GM19324 (cell line): ENCODE measurements at regions not wholly inside any gene's neighbourhood (a gene's known extent, or its start where the extent isn't known, plus 50 kb on each side); places are given as distances from the start of the nearest gene placed in this dataset.

Source experiments
- ATAC-seq: cut with Tn5 transposase; IDR thresholded peaks from one replicate; pipeline ENCODE4 v1.9.1; 2021; ENCODE audit warnings: mild to moderate bottlenecking, moderate library complexity; ENCODE audit not compliant: unreplicated experiment, low FRiP score

DNA sequence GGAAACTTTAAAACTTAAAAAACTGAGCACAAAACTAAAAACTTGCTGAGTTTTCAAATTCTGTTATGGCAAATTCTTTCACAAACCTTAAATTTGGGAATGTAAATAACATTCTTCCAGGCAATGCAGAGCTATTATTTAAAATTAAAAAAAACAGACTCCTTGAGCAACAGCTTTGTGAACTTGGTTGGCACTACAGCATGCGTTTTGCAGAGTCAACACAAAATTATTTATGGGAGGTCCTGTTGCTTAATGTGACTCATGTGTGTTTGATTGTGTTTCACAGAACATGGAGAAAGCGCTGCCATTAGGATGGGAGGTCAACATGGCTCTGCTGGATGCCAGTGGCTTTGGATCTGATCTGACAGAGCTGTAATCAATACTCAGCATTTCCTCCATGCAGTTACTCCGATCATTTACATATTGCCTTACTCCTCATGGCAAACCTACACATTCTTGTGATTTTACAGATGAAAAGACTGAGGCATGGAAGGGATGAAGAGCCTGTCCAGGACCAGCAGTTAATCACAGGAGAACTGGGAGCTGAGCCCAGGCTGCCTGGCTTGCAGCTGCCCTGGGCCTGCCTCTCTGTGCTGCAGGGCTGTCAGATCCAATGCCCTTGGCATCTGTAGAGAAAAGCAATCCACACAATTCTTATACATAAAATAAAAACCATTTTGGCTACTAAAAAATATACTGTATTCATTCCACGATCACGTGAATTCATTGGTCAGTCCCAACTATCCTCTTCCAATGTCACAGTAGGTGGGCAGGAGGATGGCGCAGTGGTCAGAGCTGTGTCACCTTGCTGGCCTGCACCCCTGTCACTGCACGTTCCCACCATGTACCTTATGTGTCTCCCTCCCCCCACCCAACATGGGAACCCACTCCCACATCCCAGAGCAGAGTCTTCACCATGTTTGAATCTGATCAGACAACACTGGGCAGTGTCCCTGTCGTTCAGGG, 200.9 kb downstream of the CXCL12 start:
- ATAC-seq: no peak

DNA sequence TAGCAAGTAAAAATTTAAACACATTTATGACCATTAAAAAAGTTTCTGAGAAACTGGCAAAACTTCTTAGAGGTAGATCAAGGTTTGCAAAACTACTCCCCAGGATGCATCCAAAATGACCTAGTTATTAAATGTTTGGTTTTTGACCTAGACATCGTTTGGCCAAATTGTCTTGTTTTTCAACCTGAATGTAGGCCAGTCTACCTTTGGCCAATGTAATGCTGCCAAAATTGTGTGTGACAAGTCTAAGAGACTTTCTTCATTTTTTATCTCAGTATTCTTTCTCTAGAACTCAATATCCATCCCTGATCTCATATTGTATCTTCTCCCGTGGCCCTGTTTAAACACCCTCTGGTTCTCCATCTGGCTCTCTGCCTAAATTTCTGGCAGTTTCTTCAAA, 202.0 kb downstream of the CXCL12 start:
- ATAC-seq: no peak

DNA sequence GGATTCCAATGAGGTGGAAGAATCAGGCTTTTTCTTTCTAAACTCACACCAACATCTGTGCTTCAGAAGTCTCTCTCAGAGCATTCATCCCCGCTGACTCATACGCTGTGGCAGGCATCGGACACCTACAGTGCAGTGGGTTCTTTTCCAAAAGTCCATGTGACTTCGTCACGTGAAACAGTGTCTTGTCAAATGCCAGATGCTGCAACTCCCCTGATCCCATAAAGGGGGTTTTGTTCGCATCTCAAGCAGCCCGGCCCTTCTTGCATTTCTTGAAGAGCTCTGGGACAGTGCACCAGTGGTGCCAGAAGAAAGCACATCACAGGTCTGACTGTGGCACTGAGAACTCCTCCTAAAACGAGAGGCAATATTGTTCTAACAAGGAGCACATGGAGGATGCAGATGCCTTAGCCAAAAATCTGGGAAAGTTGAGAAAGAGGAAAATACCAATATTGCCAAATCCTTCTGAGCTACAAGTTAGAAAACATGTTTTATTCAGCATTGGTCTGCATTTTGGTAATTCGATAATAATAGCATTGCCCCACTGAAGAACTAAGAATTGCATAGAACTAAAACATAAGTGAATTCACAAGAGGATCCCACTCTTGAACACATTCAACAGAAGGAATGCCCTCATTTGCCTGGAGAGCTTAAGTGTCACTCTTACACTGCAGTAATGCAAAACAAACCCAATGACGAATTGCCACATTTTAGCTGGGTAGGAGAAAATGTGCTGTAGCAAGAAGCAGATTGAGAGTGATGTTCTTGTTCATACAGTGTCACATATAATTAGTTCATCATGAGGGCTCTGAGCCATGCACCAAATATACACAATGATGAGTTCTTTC, 204.4 kb downstream of the CXCL12 start:
- no peak for ATAC-seq

DNA sequence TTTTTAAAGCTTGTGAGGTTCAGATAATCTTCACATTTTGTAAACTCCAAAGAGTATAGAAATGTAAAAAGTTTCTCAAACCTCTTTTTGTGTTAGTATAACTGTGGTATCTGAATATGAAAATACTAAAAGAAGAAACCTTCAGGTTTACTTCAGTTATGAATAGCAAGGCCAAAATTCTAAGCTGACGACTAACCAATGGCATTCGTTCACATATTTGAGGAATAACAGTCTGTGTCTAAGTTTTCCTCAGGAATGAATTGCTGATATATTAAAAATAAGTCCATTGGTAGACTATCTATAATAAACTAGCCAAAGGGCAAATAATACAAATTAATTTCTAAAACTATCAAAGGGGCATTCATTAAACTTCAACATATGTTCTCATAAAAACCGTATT, 206.0 kb downstream of the CXCL12 start:
- ATAC-seq: no peak

DNA sequence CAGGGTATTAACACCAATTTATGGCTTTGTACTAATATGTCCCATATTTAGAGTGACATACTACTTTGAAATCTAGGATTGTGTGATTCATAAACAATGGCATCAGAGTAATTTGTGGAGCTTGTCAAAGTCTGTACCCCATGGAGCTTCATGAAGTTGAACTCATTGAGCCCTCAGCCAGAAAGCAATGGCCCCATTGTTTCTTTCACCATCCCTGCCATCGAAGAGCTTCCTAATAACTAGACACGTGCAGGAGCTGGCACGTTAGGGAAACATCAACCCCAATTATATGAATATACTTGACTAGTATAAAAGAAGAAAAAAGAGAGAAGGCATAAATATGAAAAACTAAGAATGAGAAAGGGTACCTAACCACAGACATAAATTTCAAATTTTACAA, 206.6 kb downstream of the CXCL12 start:
- no peak for ATAC-seq

DNA sequence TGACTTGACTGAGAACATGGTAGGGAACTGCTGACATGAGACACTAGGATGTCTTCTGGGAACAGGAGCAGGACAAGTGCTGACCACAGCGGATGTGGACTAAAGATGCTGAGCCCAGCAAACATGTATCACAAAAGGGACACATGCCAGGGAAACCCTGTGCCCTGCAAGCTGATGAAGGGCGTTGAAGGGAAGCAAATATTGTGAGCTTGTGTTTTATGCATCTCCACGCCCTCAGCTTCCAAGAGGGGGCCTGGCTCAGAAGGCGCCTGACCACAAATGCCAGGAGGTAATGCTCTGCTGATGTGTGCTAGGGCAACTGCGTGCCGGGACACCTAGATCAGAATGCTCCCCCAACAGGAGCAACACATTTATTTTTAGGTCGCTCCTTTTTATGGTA, 207.3 kb downstream of the CXCL12 start:
- ATAC-seq: no peak

DNA sequence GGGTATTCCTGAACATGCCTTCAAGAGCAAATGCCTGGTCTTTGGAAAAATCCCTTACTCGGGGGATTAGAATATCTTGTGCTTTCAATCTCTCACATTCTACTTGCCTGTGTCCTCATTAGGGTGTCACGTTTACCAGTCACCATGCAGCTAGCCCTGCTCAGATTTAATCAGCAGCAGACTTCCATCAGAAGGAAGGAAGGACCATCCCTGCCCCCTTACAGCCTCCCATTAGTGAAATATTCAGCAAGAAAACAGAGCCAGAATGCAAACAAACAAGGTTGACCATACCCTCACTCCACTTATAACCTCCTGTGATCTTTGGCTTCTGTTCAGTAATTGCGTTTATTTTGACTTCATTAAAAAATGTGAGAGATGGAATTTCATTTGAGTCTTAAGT, 208.6 kb downstream of the CXCL12 start:
- no peak for ATAC-seq

DNA sequence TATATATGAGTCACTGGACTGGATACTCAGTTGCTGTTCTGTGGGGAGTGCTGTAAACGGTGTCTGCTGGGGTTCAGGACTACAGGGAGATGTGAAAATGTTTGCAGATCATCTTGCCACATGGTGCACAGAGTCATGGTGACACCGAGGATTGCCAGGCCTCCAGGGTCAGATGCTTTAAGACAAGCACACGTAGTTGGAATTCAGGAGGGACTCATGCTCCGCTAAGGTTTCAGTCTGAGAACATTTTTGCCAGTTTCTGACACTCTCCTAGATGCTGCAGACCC, 211.3 kb downstream of the CXCL12 start:
- no peak for ATAC-seq

DNA sequence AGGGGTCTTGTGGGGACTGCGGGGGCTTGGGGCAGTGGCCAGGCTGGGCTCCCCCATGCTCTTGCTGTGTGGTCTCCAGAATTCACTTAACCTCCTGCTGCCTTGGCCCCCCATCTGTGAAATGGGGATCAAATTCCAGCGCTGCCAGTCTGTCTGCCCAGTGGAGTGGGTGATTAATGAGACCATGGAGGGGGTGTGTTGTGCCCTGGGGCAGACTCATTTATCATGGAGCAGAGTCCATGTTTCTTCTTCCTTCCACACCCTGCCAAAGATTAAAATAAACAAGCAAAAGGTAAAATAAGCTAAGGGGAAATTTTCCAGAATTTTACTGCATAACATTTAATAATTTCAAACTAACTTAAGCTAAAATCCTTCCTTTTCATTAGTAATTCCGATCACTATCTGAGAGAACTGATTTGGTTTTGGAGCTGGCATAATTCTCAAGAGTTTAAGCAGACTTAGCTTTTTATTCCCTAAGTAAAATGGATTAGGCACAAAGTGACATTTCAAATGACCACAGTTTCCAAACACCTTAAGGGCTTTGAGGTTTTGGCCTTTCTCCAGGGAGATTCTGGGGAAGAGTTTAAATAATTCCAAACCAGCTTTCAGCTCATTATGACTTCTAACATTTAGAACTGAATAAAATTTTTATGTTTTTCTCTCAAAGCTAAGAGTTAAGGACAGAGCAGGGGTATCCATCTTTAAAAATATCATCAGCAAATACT, 211.9 kb downstream of the CXCL12 start:
- no peak for ATAC-seq

DNA sequence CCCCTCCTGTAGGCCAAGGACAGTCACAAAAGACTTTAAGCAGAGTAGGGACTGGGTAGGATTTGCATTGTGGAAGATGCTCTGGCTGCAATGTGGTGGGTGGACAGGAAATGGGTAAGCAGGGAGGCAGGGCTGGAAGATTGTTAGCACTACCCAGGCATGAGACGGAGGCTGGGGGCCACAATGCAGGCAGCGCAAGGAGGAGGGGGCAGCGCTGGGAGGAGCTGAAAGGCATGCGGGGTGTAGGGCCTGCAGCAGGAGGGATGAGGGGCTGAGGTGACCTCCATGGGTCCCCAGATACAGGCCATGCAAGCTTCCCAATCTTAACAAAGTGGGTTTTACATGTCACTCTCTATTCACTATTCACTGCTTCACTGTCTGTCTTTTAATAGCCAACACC, 213.1 kb downstream of the CXCL12 start:
- ATAC-seq: no peak

DNA sequence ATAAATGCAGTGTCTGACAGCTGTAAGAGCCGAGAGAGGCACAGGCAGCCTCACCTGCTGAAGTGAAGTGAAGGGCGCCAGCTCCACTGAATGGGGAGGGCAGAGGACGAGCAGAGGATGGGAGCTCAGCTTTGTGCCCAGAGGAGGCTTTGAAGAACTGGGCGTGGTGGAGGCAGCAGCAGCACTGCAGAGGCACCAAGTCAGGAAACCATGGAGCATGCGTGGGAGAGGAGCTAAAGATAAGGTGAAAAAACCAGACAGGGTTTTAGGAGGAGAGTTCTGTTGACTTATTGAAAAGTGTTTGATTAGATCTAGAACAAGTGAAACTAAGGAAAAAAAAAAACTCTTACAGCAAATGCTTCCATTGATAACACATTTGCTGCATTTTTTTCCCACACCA, 216.4 kb downstream of the CXCL12 start:
- no peak for ATAC-seq

DNA sequence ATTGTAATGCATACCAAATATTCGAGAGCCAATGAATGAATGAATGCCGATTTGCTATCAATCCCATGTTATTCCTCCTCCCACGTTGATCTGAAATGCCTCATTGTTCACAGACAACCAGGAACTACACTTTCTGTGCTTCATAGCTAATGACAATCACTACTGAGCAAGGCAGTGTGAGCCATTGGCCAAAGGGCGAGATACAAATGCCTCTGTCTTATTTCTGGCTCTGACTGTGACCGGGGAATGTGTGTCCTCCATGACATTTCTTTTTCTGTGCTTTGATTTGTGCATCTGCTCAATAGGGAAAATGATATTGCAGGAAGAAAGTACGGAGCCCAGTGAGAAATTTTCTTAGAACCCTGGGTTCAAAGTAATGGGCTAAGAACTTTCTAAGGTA, 217.1 kb downstream of the CXCL12 start:
- ATAC-seq: no peak

DNA sequence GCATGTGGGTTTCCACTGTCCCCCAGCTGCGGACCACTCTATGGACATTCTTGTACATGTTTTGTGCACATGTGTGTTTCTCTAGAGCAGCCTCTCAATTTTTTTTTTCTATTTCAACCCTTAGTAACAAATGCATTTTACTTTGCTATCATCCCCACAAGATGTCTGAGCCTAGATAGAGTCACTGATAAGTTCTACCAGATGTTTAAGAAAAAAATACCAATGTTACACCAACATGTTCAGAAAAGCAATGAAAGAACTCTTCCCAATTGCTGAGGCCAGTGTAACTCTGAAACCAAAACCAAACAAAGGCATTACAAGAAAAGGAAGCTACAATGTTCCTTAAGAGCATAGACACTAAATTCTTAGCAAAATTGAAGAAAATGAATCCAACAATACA, 218.5 kb downstream of the CXCL12 start:
- no peak for ATAC-seq

DNA sequence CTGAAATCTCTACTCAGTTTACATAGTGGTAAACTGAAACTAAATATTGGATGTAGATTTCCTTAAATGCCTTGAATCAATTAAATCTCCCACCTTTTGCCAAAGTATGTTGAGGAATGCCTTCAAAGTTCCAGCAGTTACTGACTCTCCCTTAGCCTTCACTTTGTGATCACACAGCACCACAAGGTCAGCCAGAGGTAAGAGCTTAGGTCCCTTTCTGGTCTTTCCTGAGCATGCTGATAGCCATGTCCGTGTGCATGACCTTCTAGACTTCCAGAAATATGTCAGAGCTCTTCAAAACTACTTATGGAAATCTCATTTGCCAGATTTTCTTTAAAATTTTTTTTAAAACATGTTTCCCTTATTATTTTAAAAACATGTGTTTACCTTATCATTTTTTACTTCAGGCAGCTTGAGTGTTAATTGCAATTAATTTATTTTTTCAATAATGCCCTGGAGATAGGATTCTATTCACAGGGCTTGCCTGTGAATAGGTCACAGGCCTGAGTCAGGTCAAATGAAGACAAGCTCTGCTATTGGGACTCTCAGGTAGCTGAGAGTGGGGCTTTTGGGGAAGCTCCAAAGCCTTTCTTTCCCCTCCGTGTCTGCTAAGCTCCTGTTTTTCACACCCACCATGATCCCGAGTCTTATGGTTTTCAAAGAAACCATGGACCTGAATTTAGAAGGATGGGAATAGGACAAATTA, 220.5 kb downstream of the CXCL12 start:
- no peak for ATAC-seq

DNA sequence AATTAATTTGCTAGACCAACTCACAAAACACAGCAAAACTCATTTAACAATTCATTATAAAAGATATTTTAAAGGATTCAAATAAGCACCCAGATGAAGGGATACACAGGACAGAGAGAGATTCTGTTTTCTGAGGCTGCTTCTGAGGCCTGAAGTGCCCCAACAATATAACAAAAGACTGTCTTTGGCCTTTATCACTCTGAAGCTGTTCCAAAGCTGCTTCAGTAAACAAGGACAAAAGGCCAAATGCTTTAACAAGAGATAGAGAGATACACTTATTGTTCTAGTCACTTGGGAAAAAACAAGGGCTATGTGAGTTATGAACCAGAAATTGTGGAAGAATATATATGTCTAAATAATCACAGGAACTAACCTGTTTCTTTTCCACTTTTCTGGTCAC, 223.7 kb downstream of the CXCL12 start:
- no peak for ATAC-seq

DNA sequence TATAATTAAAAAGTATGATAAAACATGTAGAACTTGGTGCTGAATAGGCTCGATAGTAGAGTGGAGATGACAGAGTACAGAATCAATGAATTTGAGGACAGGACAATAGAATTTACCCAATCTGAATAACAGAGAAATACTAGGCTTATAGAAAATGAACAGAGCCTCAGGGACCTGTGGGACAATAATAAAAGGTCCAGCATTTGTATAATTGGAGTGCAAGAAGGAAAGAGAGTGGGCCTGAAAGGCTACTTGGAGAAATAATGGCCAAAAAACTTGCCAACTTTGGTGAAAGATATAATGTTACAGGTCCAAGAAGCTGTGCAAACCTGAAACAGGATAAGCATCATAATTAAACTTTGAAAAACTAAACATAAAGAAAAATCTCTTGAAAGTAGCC, 227.3 kb downstream of the CXCL12 start:
- ATAC-seq: no peak

DNA sequence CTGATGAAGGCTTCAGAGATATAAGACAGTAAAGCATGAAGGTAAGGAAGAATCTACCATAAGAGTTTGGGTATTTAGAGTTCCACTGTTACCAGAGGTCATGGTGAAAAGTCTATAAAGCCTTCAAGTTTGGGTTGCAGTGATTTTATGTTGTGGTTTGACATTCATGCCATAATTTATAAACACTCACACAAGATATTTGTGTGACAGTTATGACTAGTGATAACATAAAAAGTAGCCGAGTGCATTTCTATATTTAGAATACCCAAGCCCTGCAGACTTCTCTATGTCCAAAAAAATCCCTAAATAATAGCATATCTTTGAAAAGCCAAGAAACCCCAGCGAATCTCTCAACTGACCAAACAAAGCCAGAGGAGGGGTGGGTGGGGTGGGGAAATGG, 229.9 kb downstream of the CXCL12 start:
- ATAC-seq: no peak

DNA sequence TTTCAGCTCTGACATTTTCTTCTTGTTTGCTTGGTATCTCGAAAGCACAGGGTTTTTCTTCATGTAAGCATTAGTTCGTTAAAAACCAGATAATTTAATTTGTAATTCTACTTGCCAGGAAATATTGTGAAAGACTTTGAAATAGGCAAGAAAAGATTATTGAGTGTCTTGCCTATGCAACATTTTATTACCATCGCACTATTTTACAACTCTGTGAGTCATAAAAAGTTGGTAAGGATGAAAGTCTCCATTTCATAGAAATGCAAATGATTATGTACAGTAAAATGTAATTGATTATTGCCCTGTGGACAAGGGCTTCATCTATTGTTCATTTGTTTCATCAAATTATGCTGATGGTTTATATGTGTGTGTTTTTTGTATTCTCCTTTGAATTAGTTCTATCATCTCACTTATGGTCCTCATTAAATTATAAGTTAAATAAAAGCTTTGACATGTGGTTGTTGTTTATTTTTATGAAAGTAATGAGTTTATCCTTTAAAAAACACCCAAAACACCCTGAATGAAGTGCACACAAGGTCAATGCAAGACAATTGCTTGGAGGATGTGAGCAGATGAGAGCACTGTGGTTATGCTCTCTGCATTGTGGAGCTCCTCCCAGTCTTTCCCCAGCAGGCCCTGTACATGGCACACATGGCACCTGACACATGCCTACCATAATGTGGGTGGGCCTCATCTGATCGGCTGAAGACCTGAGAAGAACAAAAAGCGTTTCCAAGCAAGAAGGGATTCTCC, 230.8 kb downstream of the CXCL12 start:
- ATAC-seq: no peak

DNA sequence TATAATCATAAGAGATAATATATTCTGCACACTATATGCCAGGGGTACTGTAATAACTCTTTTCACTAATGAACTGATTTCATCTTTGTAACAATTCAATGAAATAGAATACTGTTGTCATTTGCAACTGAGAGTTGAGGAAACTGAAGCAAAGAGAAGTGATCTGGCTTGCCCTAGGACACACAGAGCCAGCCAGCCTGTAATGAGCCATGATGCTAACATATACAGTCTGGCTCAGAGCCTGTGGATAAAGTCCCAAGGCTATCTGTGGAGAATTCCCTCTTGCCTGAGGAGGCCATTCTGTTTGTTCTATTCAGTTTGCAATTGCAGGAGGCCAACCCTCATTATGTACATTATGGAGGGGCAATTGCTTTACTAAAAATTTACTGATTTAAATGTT, 241.3 kb downstream of the CXCL12 start:
- ATAC-seq: no peak
